GM23338 (cell line): ENCODE measurements at regions not wholly inside any gene's neighbourhood (a gene's known extent, or its start where the extent isn't known, plus 50 kb on each side); places are given as distances from the start of the nearest gene placed in this dataset.

ENCODE experiments used
- CTCF ChIP-seq, 2 experiments: fragments of 200-600 bp in 1 of 2; sonication (generic) in 1 of 2; conservative IDR thresholded peaks; 2 replicates each; pipeline versions ENCODE4 v1.5.1 to v1.6.1; 2016 to 2017; ENCODE audit warnings: antibody characterized with exemption in 2 of 2, low read depth in 2 of 2, mild to moderate bottlenecking in 2 of 2, moderate library complexity in 1 of 2
- EZH2 ChIP-seq: fragments of 200-600 bp; sonication (generic); IDR thresholded peaks from one replicate; pipeline ENCODE4 v1.8.0; 2017; ENCODE audit warnings: antibody characterized with exemption, mild to moderate bottlenecking, low read depth; ENCODE audit not compliant: unreplicated experiment
- EZH2phosphoT487 ChIP-seq: fragments of 200-600 bp; sonication (generic); IDR thresholded peaks from one replicate; pipeline ENCODE4 v1.8.1; 2018; ENCODE audit warnings: antibody characterized with exemption; ENCODE audit not compliant: unreplicated experiment
- NANOG ChIP-seq: IDR thresholded peaks from 2 replicates; pipeline ENCODE4 v1.6.1; 2016; ENCODE audit warnings: antibody characterized with exemption, borderline replicate concordance
- POLR2AphosphoS5 ChIP-seq: IDR thresholded peaks from 2 replicates; pipeline ENCODE4 v1.6.1; 2016; ENCODE audit warnings: antibody characterized with exemption, low read depth
- REST ChIP-seq: IDR thresholded peaks from one replicate; pipeline ENCODE4 v1.6.1; 2018; ENCODE audit warnings: antibody characterized with exemption; ENCODE audit not compliant: unreplicated experiment
- STAT1 ChIP-seq: IDR thresholded peaks from one replicate; pipeline ENCODE4 v1.6.1; 2016; ENCODE audit warnings: antibody characterized with exemption; ENCODE audit not compliant: unreplicated experiment
- ZNF331 ChIP-seq: fragments of 250-450 bp; sonication (Bioruptor Pico); IDR thresholded peaks from 2 replicates; pipeline ENCODE4 v1.5.0; 2020; ENCODE audit warnings: low read depth, mild to moderate bottlenecking, moderate library complexity
- ZNF462 ChIP-seq: fragments of 250-450 bp; sonication (Bioruptor Pico); IDR thresholded peaks from 2 replicates; pipeline ENCODE4 v1.5.0; 2020; ENCODE audit warnings: mild to moderate bottlenecking, moderate library complexity

- TF ChIP-seq POLR2AphosphoS5 (no peak), CTCF (conservative IDR thresholded peaks at IDR 0.05; ENCODE audit: low read depth in 2 of 2) (no peak), NANOG (no peak), EZH2 (no peak), EZH2phosphoT487 (no peak), ZNF331 (CRISPR knock-in tag) (no peak), STAT1 (no peak), REST (no peak), ZNF462 (no peak)
Measured at GRCh38 chr3:132090921-132091320, 56.1 kb upstream of the CPNE4 start.
